ENCODE measurements at regions not wholly inside any gene's neighbourhood (a gene's known extent, or its start where the extent isn't known, plus 50 kb on each side); places are given as distances from the start of the nearest gene placed in this dataset.

DNA sequence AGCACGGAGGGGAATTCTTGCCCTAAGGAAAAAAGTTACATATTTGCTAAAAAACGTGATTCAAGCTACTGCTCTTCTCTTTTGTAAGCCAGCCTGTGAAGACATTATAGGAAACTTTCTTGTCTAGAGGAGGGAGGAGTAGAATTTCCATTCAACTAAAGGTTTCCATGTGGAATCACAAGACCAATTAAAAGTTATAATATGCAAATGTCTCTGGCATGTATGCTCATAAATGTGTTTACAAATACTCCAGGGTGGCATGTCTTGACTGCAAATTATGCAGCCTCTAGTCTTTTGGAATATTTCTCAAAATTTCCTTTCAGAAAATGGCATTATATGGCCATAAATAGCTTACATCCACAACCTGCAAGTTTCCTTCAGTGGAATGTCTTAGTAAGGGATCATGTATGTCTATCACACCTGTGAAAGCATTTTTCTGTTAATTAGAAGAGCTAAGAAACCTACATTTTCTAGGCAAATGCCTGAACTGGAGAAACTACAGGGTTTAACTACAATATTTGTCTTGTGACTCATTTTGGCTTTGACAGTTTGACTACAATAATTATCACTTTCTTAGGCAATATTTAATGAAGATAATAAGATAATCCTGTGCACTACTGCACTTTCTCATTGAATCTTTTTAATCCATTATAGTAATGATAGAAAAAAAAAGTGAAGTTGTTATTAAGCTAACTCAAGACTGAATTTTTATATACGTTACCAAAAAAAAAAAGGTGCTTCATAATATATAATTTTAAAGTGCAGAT, 111.1 kb upstream of the C10orf90 start:
- TF ChIP-seq CTCF (conservative IDR thresholded peaks at IDR 0.05) (no peak), ZFX (IDR thresholded peaks at IDR 0.05) (no peak)
